ENCODE measurements at regions not wholly inside any gene's neighbourhood (a gene's known extent, or its start where the extent isn't known, plus 50 kb on each side); places are given as distances from the start of the nearest gene placed in this dataset.
"Not testable (repeated sequence)": the region's sequence is repeated elsewhere in the genome, so short reads cannot be mapped to it uniquely, and the experiment has no call there.

DNA sequence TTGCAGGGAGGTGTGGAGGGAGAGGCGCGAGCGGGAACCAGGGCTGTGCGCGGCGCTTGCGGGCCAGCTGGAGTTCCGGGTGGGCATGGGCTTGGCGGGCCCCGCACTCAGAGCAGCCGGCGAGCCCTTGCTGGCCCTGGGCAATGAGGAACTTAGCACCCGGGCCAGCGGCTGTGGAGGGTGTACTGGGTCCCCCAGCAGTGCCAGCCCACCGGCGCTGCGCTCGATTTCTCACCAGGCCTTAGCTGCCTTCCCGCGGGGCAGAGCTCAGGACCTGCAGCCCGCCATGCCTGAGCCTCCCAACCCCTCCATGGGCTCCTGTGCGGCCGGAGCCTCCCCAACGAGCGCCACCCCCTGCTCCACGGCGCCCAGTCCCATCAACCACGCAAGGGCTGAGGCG lies 243.2 kb downstream of the TFAP2A start:
- dilution Hi-C loops (cut with HindIII; ENCODE audit: low sequenced_read_pairs, unreplicated experiment); H3K9me3 ChIP-seq (ENCODE audit: control insufficient read depth, insufficient read depth, low read length); H2AK9ac ChIP-seq (replicated peaks; ENCODE audit: low read depth, low read length, poor library complexity); H3K14ac ChIP-seq (replicated peaks; ENCODE audit: low read depth, low read length); H2AFZ ChIP-seq (replicated peaks; ENCODE audit: low read length, poor library complexity); H2BK120ac ChIP-seq (ENCODE audit: low read depth, low read length); H3K79me1 ChIP-seq (ENCODE audit: low read depth in 1 of 2, low read length in 2 of 2); H4K91ac ChIP-seq (ENCODE audit: insufficient read depth, low read depth, low read length); DNase-seq; H4K5ac ChIP-seq (ENCODE audit: low read depth, low read length); H2AK5ac ChIP-seq (ENCODE audit: low read depth, low read length); H3K27ac ChIP-seq (ENCODE audit: insufficient read depth, low read length); CTCF ChIA-PET; H3K23ac ChIP-seq (ENCODE audit: low read depth, low read length); H2BK15ac ChIP-seq (ENCODE audit: low read depth, low read length); H4K20me1 ChIP-seq (ENCODE audit: insufficient read depth, low read length); H3K9ac ChIP-seq (ENCODE audit: low read depth, low read length); BruUV-seq (replicated peaks); H3K4me3 ChIP-seq (ENCODE audit: insufficient read depth, low read depth, low read length); H3K36me3 ChIP-seq (ENCODE audit: control insufficient read depth, insufficient read depth, low read length); H3K56ac ChIP-seq (ENCODE audit: extremely low read depth, insufficient read depth, low read length); H2BK20ac ChIP-seq (ENCODE audit: low read depth, low read length); H3K18ac ChIP-seq (ENCODE audit: low read depth, low read length); H3K9me1 ChIP-seq (ENCODE audit: insufficient read depth, low read length); H3K4ac ChIP-seq (ENCODE audit: low read depth, low read length); H3K4me1 ChIP-seq (ENCODE audit: control insufficient read depth, insufficient read depth, low read length); intact Hi-C loops (cut with micrococcal nuclease); ATAC-seq (ENCODE audit: low read depth); in situ Hi-C loops (cut with MboI; ENCODE audit: low sequenced_read_pairs); H3K4me2 ChIP-seq (ENCODE audit: low read depth, low read length); POLR2A ChIA-PET (ENCODE audit: unreplicated experiment); H4K8ac ChIP-seq (ENCODE audit: low read depth in 2 of 2, low read length in 2 of 2); H3K27me3 ChIP-seq (ENCODE audit: control insufficient read depth, insufficient read depth, low read length); H2BK5ac ChIP-seq (ENCODE audit: low read depth, low read length, poor library complexity, severe bottlenecking): not testable (repeated sequence)
- WGBS, 2 experiments (ENCODE audit: extremely low coverage in 2 of 2, insufficient read length in 1 of 2), result 100% methylated on average over 2 of the region's 29 CpGs; no CpG with 5 or more reads in 1 of the 2 experiments
